ENCODE measurements at regions not wholly inside any gene's neighbourhood (a gene's known extent, or its start where the extent isn't known, plus 50 kb on each side); places are given as distances from the start of the nearest gene placed in this dataset.
A peak's percentile ranks its signal among the peaks of the same experiment; 100 is the strongest.
"Not testable (repeated sequence)": the region's sequence is repeated elsewhere in the genome, so short reads cannot be mapped to it uniquely, and the experiment has no call there.

DNA sequence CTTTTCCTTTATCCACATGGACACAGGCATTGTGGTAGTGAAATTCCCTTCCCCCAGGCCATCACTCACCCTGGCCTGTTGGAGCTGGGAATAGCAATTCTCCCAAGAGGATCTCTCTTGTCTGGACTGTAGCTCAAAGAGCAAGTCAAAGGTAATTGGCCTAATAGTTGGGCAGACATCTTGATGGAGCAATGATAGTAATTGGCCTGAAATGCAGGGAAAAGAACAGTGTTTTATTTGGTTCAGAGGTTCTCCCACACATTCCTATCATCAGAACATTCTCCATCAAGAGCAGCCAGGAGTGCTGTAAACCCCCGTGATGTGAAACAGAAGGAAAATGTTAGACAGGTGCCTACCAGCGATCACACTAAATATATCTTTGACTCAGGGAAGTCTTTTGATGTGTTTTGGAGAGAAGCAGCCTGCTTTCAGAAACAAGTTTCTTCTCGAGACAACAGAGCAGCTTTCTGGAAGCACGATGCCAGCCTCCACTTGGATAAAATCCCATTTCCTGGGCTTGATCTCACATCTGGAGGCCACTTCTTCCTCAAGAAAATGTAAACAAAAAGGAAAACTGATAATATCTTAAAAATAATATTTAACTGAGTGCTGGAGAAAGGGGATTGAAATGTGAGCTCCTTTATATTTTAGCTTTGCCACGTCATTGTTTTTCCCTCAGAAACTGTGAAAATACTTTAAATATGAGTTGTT is 198.1 kb upstream of the WWC1 start:
- no peak for DNase-seq

DNA sequence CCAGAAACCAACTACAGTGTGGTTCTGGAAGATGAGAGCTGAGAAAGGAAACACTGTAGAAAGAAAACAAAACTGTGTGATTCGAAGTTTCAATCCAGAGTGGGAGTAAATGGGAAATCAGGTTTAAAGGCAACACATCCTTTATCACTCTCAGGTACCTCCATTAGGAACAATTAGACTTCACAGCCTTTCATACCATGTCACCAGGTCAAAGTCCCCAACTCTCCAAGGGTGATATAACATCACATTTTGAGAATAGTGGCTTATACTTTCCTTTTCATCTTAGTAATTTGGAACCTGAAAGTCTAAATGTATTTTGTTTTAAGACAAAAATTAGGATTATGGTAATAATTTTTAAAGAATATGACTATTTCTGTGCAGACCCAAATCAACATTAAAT is 194.9 kb upstream of the WWC1 start:
- no peak for DNase-seq

DNA sequence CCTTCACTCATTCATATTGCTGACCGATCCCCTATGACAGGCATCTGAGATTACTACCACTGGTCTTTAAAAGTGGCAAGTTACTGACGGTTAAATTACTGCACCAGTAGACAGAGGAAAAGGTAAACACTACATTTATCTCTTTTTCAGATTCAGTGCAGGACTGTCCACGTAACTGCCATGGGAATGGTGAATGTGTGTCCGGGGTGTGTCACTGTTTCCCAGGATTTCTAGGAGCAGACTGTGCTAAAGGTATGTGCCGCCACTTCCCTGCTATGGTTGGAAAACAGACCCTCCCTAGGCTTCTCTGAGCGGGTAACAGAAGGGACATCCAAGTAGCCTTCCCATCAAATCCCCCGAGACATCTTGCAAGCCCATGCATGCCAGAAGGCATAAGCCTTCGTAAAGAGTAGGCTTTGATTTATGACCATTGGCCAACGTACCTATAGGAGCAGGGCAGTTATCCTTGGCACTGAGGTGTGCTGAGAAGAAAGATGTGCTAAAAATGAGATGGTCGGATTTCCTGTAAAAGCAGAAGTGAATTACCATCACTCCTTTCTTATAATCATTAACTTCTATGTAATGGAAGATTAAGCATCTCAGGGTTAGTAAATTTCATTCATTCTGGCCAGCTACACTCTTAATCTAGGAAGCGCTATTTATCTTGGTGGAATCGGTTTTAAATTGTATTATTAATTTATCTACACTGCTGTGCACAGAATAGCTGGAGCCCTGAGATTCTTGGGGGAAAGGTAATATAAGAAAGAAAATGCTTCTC is 193.4 kb upstream of the WWC1 start:
- no peak for DNase-seq

DNA sequence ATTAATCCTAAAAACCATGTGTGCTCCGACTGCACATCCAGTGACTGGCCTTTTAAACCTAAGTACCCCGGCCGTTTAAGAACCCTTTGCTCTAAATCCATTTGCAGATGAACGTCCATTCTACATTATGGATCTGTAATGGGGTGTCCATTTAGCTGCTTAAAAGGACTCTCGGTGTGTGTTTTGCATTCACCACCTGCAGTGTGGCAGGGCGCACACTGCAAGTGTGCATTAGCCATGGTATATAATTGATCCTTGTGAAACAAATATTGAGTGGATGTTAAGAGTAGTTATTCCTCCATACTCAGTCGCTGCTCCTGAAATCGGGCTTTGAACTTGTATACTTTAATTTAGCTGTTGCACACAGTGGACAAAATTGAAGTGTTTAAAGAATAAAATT is 190.1 kb upstream of the WWC1 start:
- no peak for DNase-seq

DNA sequence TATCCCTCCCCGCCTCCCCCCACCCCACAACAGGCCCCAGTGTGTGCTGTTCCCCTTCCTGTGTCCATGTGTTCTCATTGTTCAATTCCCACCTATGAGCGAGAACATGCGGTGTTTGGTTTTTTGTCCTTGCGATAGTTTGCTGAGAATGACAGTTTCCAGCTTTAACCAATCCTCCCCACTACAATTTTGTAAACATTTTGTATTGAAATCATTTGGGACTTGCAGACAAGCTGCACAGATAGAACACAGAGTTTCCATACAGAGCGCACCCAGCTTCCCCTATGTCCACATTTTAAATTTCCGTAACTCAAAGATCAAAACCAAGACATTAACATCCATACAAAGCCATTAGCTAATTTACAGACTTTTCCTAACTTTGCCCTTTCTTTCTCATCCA is 188.4 kb upstream of the WWC1 start:
- DNase-seq, result not testable (repeated sequence)

DNA sequence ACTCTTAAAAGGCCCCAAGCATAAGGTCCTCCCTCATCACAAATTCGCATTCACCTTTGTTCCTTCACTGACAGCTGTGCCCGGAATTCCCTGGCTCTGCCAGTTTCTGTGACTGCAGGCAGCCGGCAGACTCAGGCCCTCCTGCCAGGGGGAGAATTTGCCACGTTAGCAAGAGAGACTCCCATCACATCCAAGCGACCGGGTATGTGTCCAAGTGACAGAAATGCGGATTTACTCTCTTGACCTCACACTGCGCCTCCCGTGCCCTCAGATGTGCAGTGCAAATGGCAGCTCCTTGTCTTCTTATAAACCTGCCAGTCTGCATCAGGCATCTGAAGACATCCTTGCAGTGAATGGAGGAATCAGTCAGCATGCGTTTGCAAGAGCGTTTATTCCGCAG is 187.1 kb upstream of the WWC1 start:
- DNase-seq, result no peak

DNA sequence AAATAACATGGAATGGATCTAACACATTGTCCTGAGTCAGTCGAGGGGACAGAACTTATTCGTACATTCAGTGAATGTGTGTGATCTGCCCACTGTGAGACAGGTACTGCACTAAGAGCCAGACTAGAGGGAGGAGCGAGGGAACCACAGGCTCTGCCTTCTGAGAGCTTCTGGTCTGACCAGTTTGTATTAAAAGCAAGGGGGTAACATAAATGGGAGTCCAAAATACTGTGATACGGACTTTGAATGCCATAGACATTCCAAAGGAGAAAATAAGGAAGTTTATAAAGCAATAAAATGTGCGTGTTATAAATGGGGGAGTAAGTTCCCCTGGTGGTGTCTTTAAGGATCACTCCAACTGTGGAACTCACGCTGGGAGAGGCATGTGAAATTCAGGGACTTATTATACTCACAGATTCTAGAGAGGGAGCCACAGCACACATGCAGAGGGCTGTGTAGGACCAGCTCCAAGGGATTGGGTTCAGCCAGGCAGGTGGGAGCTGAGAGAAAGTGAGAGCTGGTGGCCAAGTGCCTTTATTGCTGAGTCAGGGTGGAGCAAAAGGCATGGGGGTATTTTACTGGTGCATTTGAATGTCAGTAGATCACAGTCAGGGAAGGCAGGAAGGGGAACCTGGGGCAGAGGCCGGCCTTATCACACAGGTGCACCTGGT is 186.5 kb upstream of the WWC1 start:
- no peak for DNase-seq

DNA sequence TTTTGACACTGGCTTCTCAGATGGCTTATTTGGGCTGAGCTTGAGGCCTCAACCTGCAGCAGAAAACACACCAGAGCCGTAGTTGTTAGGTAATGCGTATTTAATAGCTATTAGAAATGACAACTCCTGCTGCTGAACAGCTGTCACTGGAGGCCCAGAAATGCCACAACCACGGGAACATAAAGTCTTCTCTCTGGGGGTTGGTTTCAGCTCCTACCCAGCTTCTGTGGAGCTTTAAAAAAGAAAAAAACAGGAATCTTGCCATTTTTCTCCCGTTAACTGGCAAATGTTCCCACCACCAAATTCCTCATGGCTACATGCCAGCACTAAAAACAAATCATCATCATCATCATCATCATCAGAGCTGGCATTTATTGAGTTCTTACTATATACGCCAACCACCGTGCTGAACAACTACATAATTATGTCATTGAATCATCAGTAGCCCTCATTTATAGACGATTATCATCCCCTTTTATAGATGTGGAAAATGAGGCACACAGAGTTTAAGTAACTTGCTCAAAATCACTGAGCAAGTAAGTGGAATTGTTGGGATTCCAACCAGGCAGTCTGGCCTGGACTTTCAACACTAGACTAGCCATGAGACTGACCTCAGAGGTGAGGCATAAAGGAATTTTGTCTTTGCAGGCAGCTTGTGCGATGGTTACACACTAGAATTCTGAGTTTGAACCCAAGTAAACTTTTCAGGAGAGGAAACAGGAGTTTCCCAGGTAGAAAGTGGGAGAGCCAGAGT is 185.3 kb upstream of the WWC1 start:
- no peak for DNase-seq

DNA sequence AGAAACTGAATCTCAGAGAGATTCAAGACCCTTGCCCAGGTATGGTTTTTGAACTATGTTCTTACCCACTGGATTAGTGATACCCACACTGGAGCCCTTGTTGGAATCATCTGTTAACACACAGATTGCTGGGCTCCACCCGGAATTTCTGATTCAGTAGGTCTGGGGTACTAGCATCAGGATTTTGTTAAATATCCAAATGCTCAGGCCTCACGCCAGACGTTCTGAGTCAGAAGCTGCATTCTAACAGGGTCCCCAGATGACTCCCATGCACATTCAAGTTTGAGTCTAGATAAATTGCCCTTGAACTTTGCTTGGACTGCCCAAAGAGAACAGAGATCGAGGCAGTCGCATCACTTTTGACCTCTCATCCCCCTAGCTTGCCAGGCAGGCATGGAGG is 182.0 kb upstream of the WWC1 start:
- no peak for DNase-seq

DNA sequence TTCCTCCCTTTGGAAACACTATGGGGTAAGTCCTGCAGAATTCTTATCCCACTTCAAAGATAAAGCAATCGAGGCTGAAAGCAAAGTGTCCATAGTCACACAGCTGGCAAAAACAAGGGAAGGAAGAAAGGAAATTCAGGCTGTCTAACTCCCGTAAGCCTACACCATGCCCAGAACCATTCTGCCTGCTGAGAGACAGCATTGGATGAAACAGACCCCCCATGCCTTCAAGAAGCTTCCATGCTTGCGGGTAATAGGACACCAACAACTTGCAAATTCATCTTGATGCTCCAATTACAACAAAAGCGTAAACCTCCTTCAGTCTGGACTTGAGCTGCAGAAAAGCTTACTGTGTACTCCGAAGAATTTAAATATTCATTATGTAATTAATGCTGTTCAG is 181.1 kb upstream of the WWC1 start:
- DNase-seq, result no peak

DNA sequence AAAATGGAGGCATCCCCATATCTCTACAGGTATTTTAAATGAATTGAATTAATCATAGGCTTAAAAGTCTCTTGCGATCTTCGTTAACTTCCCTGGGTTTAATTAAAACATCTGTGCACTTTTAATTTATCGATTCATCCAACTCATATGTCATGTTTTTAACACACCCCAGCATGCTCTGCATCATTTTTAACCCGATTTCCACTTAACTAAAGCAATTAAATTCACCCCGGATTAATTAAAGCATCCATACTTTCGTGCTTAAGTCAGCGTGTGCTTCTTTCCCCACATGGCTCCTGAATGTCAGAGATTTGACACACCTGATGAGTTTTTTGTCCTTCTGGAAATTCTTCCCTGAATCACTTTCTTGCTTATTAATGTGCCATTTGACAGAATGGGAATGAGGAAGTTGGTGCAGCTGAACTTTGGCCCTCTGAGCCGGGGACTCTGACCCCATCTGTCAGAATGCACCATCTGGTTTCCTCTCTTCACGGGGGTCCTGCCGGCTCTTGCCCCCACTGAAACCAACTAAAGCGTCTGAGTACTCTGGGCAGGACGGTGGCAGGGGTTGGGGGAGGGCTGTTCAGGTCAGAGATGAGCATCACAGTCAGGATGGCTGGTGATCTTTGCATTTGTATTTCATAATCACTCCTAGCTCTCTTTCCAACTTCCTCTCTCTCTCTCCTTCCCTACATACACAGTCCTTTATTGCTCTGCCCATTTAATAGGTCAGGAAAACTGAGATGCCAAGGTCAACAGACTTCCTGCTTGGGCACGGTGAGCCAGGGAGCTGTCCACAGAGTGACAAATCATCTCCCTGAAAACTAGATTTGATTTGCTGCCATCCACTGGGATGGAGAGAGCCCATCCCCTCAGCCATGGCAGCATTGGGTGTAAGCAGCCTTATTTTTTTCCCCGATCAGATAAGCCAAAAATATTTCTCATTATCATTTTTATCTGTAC is 180.3 kb upstream of the WWC1 start:
- no peak for DNase-seq

DNA sequence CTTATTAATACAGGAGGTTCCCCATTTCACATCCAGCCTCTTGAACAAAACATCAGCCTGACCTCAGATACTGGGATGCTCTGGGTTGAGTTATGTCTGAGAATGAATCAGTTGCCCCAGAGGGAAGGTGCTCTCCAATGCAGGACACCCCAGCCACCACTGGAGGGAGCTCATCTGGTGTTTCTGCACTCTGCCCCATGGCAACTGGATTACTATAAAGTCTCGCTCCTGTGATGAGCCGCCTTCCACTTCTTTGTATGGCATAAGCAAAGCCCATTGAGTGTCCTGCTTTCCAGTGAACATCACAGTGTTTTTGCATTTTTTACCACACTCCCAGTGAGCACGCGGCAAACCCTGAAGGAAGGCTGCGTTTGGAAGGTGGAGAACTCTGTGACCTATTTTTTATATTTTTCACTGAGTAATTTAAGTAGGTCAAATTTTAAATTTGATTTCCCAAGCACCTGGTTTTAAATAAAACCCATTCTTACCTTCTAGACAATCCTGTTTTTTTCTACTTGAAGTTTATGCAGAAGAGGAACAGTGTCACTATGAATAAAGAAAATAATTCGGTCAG is 176.9 kb upstream of the WWC1 start:
- peak; percentile 31 to 52 for DNase-seq

DNA sequence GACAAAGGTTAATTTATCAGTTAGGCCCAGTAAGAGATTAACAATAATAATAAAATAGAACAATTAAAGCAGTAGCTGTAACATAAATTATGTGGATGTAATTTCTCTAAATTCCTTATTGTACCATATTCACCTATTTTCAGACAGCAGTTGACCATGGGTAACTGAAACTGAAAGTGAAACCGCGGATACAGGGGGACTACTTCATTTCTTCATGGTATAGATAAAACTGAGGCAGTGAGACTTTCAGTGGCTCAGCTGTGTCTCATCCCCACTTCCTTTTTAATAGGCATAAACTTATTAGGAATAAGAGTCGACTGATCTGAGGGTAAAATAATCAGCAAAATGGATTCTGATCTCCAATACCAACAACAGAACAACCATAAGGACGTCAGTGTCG is 174.0 kb upstream of the WWC1 start:
- DNase-seq, result no peak

DNA sequence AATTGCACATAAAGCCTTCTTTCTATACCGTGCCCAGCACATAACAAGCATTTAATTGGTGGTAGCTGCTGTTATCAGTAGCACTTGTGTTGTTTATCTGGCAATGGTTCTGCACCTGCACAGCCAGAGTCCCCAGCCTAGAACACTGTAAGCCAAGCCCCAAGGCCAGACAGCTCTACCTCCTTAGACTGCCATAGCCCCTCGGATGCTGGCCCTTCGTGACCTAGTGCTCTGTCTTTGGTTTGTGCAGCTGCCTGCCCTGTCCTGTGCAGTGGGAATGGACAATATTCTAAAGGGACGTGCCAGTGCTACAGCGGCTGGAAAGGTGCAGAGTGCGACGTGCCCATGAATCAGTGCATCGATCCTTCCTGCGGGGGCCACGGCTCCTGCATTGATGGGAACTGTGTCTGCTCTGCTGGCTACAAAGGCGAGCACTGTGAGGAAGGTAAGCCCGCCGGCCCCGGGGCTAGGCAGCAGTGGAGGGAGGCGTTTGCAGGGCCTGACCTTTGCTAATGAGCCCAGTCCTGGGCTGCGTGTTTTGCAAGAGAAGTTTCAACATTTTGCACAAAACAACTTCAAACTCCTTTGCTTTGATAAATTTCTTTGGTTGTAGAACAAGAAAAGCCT is 173.3 kb upstream of the WWC1 start:
- DNase-seq, result no peak

DNA sequence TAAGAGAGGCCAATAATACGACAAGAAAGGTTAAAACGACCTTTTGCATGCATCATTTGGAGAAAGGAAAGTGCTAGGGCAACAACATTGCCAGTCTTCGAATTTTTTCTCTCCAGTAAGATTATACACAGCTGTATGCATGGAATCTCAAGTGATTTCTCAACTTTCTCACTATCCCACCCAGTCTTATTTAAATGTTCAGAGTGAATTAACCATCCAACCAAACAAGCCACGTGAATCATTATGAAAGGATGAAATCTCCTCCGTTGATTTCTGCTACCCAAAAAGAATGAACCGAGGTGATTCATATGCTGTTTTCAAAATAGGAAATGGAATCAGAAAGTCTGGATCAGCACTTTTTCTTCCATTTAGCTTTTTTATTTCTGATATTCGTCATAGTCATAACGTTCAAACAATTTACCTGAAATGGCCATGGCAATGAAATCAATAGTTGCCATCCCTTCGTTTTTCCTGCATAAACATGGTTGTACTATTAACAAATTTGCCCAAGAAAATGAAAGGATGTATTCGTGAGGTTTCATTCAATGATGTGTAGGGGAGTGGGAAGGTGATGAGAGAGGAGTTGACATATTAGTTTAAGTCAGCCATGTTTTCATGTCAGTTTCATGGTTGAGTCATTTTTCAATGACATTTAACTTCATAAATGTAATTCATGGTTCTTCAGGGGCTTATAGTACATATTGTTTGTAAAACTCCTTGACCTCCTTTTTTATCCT is 170.9 kb upstream of the WWC1 start:
- no peak for DNase-seq

DNA sequence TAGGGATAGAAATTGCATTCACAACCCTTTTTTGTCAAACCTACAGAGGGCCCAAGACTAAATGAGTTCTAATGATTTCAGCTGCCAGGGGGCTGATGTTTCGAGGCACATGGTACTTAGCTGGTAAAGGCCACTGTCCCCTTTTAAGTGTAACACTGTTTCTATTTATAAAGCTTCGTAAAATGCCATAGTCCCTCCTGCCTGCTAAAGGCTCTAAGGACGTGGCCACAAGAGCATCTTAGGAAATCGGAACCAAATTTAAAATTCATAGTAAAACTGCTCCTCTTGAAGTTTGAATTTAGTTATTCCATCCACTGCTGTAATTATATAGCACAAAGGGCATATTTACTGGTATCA is 170.3 kb upstream of the WWC1 start:
- no peak for DNase-seq

DNA sequence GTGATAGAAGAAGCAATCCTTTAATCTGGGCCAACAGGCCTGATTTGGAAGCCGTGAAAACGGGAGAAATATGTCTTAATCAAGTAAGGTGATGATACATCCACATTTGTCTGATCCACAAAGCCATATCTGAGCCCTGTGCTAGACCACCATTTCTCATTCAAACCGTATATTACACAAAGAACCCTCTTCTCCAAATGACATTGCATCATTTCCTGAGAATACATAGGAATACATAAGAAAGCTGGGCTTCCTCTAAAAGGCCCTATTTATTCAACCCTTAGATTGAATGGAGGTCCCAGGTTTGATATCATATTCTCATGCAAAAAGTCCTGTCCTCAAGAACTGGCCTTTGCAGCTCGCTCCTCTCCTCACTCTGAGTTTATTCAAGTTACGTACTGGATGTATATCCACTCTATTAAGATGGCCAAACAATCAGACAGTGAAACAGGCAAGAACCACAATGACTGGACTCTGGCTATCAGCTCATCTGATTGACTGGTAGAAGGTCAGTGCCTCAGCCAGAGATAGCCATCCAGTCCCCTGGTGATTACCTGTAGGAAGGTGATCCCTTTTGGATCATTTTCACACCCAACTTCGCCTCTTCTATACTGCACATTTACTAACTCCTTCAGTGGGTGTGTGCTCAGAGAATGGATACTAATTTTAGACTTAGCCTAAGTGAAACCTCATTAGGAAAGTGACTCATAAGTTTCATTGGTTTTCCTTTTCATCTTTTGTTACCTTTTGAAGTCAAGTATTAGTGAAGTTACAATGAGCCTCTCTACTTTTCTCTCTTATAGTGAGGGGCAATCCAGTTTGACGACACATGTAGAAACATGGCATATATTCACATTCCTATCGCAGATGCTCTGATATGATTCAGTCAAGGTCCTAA is 167.6 kb upstream of the WWC1 start:
- no peak for DNase-seq

DNA sequence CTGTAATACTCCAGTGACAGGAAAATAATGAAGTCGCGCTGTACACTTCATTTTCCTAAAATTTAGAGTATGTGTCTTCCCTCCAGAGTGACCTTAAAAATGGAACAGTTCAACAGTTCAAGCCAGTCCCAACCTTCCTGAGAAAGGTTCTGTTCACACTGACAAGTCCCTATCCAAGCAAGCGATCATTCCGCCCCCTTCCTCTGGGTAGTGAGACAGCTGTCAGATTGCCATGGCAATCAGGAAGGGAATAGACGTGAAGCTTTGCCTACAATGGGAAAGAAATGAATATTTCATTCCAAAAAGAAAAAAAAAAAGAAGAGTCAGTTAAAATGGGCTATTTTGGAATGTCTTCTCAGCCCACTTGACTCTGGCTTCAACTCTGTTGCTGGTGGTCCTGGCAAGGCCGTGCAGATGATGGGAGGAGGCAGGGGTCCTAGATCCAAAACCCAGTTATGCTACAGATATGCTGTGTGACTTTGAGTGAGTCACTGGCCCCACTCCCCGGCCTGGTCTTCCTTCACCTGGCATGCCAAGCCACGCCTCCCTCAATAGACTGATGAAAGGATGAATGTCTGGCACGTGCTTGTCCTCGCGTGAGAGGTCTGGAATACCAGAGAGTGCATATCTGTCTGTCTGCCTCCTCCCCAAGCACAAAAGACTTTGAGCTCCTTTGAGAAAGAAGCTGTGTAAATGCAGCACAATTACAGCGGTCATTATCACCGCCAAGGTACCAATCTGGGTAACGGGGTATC is 165.8 kb upstream of the WWC1 start:
- DNase-seq, result no peak

DNA sequence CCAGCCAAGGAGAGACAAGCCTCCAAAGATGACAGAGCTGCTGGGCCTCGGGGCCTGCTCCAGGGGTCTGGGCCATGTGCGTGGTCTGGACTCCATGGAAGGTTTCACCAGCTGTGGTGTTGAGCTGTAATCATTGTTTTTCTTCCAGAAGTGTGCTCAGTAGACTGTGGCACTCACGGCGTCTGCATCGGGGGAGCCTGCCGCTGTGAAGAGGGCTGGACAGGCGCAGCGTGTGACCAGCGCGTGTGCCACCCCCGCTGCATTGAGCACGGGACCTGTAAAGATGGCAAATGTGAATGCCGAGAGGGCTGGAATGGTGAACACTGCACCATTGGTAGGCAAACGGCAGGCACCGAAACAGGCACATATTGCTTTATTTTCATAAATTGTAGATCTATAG is 164.8 kb upstream of the WWC1 start:
- no peak for DNase-seq
